ENCODE measurements at regions not wholly inside any gene's neighbourhood (a gene's known extent, or its start where the extent isn't known, plus 50 kb on each side); places are given as distances from the start of the nearest gene placed in this dataset.

GRCh38 chr10:70974351-70974901, 86.1 kb upstream of the PCBD1 start:
- TF ChIP-seq CTCF (IDR thresholded peaks at IDR 0.05; ENCODE audit: borderline replicate concordance), result no peak

GRCh38 chr10:70974920-70975319, 86.6 kb upstream of the PCBD1 start:
- Histone ChIP-seq H3K36me3 (no peaks in the 10 kb centered on the region), H3K4me3 (no peak overlapping the region), H3K27me3 (ENCODE audit: low read depth) (peaks cover 11% of the 10 kb centered on the region), H3K27ac (replicated peaks) (no peak overlapping the region), H3K4me1 (no peaks in the 10 kb centered on the region), H3K9me3 (replicated peaks) (peaks cover 24% of the 10 kb centered on the region)
- no peak for DNase-seq
- intact Hi-C loops (cut with micrococcal nuclease), result no loop called here
- TF ChIP-seq CTCF (IDR thresholded peaks at IDR 0.05; ENCODE audit: borderline replicate concordance), result no peak

More at GRCh38 chr10:70974351-70974901, 86.1 kb upstream of the PCBD1 start:
- Histone ChIP-seq H3K4me1 (no peaks in the 10 kb centered on the region), H3K36me3 (no peaks in the 10 kb centered on the region), H3K27ac (replicated peaks) (no peak overlapping the region), H3K27me3 (ENCODE audit: low read depth) (peaks cover 13% of the 10 kb centered on the region), H3K4me3 (no peak overlapping the region), H3K9me3 (replicated peaks) (peaks cover 24% of the 10 kb centered on the region)
- intact Hi-C loops (cut with micrococcal nuclease), result no loop called here
- DNase-seq, result no peak

- no peaks in the 10 kb centered on the region for H3K36me3 ChIP-seq
- peaks cover 16% of the 10 kb centered on the region for H3K27me3 ChIP-seq (ENCODE audit: low read depth)
- TF ChIP-seq CTCF (IDR thresholded peaks at IDR 0.05; ENCODE audit: borderline replicate concordance), result no peak
- peaks cover 19% of the 10 kb centered on the region for H3K9me3 ChIP-seq (replicated peaks)
- intact Hi-C loops (cut with micrococcal nuclease), result no loop called here
- no peak overlapping the region for H3K4me3 ChIP-seq
- H3K27ac ChIP-seq (replicated peaks), result no peak overlapping the region
- no peak for DNase-seq
- no peaks in the 10 kb centered on the region for H3K4me1 ChIP-seq
Observed at GRCh38 chr10:70976063-70976695, 87.8 kb upstream of the PCBD1 start.

GRCh38 chr10:70977625-70978024, 89.3 kb upstream of the PCBD1 start:
- no peak overlapping the region for H3K27ac ChIP-seq (replicated peaks)
- no peaks in the 10 kb centered on the region for H3K4me1 ChIP-seq
- TF ChIP-seq CTCF (IDR thresholded peaks at IDR 0.05; ENCODE audit: borderline replicate concordance), result no peak
- intact Hi-C loops (cut with micrococcal nuclease), result no loop called here
- H3K4me3 ChIP-seq, result no peak overlapping the region
- no peaks in the 10 kb centered on the region for H3K36me3 ChIP-seq
- no peak for DNase-seq
- peaks cover 5% of the 10 kb centered on the region for H3K9me3 ChIP-seq (replicated peaks)
- peaks cover 16% of the 10 kb centered on the region for H3K27me3 ChIP-seq (ENCODE audit: low read depth)

GRCh38 chr10:70978181-70978580, 89.8 kb upstream of the PCBD1 start:
- DNase-seq, result no peak
- Histone ChIP-seq H3K4me1 (no peaks in the 10 kb centered on the region), H3K9me3 (replicated peaks) (no peaks in the 10 kb centered on the region), H3K4me3 (no peak overlapping the region), H3K27ac (replicated peaks) (no peak overlapping the region), H3K36me3 (no peaks in the 10 kb centered on the region), H3K27me3 (ENCODE audit: low read depth) (peaks cover 16% of the 10 kb centered on the region)
- intact Hi-C loops (cut with micrococcal nuclease), result no loop called here
- no peak for TF ChIP-seq CTCF (IDR thresholded peaks at IDR 0.05; ENCODE audit: borderline replicate concordance)
